GM21825 (cell line): ENCODE measurements at regions not wholly inside any gene's neighbourhood (a gene's known extent, or its start where the extent isn't known, plus 50 kb on each side); places are given as distances from the start of the nearest gene placed in this dataset.
"Not testable (repeated sequence)": the region's sequence is repeated elsewhere in the genome, so short reads cannot be mapped to it uniquely, and the experiment has no call there.

Experiments used
- ATAC-seq: cut with Tn5 transposase; IDR thresholded peaks from one replicate; pipeline ENCODE4 v1.9.1; 2021; ENCODE audit warnings: mild to moderate bottlenecking, moderate library complexity; ENCODE audit not compliant: unreplicated experiment

- ATAC-seq: no peak
These were observed 853.7 kb downstream of the PLOD2 start for GRCh38 chr3:145307272-145307671.

GRCh38 chr3:145313751-145314150 is 847.2 kb downstream of the PLOD2 start:
- ATAC-seq: no peak

- ATAC-seq: not testable (repeated sequence)
These were observed 844.7 kb downstream of the PLOD2 start for GRCh38 chr3:145316253-145316652.

DNA sequence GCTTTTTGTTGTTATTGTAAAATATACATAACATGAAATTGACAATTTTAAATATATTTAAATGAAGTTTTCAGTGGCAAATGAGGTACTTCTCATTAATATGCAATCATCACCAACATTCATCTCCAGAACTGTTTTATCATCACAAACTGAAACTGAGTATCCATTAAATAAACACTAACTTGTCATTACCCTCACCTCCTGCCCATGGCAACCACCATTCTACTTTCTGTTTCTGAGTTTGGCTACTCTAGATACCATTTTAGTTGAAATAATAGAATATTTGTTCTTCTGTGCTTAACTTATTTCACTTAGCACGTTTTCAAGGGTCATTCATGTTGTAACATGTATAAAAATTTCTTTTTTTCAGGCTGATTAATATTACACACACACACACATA is 834.3 kb downstream of the PLOD2 start:
- no peak for ATAC-seq

- ATAC-seq: not testable (repeated sequence)
These were observed 827.6 kb downstream of the PLOD2 start for GRCh38 chr3:145333427-145333826.

DNA sequence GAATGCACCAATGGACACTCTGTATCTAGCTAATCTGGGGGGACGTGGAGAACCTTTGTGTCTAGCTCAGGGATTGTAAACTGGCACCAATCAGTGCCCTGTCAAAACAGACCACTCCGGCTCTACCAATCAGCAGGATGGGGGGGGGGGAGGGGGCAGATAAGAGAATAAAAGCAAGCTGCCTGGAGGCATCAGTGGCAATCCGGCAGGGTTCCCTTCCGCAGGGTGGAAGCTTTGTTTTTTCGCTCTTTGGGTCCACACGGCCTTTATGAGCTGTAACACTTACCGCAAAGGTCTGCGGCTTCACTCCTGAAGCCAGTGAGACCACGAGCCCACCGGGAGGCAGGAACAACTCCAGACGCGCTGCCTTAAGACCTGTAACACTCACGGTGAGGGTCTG is 827.1 kb downstream of the PLOD2 start:
- ATAC-seq: no peak

- ATAC-seq: no peak
These were observed 805.8 kb downstream of the PLOD2 start for GRCh38 chr3:145355206-145355605.

DNA sequence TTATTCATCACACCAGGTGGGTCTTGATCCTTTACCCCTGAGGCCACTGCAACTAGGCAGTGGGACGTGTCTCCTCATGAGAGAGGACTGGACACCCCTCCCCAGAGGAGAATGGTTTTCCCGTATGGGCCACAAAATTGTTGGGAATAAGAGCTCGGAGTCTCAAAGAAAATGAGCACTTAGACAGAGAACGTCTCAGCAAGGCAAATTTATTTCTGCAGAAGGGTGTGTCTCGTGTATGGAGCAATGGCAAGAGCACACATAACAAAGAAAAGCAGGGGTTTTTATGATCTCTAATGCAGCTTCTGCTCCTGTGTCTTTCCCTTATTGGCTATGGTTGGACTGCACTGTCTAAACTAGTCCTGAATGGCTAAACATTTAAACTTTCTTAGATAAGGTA is 803.5 kb downstream of the PLOD2 start:
- ATAC-seq: no peak

- no peak for ATAC-seq
These were observed 801.9 kb downstream of the PLOD2 start for GRCh38 chr3:145359040-145359439.

DNA sequence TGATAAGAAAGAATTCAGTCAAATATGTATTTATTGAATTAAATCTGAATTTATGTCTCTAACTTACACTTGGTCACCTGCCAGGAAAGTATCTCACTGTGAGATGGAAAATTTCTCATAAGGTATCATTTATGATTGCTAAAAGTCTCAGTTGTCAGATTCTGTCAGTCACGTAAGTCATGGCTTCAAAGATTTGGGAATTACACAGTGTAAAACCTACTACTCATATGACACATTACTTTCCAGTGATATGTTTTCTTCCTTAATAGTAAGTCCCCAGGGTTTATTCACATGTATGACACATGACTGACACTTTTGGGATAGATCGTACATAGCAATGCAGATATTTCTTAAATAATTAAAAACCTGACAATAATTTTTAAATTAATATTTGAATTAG is 792.2 kb downstream of the PLOD2 start:
- ATAC-seq: no peak

- no peak for ATAC-seq
These were observed 790.1 kb downstream of the PLOD2 start for GRCh38 chr3:145370870-145371269.

DNA sequence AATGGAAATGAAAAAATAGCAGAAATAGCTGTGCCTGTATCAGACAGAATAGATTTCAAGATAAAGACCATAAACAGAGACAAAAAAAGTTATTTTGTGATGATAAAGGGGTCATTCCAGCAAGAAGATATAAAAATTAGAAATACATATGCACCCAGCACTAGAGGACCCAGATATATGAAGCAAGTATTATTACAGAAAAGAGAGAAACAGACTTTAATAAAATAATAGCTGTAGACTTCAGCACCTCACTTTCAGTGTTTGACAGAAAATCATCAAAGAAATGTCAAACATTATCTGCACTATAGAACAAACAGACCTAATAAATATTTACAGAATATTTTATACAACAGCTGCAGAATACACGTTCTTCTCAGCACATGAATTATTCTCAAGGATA is 783.7 kb downstream of the PLOD2 start:
- no peak for ATAC-seq

DNA sequence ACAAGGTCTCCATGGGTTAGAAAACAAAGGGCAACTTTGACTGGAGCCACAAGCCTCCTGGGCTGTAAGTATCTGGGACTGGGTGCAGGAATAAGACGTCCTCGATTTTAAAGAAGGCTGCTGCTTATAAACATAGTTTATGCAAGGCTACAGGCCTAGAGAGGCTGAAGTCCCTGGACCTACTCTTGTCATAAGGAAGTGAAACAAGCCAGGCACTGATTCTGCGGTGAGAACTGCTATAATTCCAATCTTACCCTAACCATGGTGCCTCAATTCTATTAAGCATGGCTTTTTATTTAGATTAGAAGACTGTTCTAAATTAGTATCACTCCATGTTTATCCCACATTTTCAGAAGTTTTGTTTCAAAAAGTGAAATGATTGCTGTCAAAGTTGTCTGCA is 777.6 kb downstream of the PLOD2 start:
- no peak for ATAC-seq

GRCh38 chr3:145384307-145384706 is 776.7 kb downstream of the PLOD2 start:
- ATAC-seq: no peak

DNA sequence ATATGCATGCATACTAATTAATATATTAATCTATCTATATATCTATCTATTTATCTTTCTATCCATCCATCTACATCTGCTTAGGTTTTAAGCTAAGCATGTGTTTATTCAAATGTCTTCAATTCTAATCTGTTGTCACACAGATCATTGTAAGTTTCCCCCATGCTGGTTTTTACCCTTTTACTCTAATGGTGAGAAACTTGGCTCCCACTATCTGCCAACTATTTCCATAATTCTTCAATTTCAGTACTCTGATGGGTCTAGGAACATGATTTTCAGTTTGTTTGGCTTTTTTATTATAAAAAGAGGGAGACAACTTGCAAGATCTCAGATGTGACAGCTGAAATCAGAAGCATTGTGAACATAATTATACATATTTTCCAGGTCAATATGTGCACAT is 773.8 kb downstream of the PLOD2 start:
- no peak for ATAC-seq

- no peak for ATAC-seq
These were observed 765.6 kb downstream of the PLOD2 start for GRCh38 chr3:145395421-145395820.

- ATAC-seq: no peak
These were observed 749.4 kb downstream of the PLOD2 start for GRCh38 chr3:145411605-145412004.

DNA sequence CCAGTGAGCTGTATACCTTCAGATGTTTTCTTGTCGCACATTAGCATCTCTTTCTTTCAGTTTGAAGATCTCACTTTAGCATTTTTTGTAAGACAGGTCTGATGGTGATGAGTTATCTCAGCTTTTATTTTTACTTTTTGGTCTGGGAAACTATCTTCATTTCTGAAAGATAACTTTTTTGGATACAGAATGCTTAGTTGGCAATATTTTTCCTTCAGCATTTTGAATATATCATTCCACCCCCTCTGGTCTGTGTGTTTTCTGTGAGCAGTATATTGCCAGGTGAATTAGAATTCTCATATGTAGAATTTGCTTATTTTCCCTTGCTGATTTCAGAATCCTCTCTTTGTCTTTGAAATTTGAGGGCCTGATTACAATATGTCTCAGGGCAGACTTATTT is 743.3 kb downstream of the PLOD2 start:
- no peak for ATAC-seq

GRCh38 chr3:145422556-145422955 is 738.4 kb downstream of the PLOD2 start:
- no peak for ATAC-seq

- no peak for ATAC-seq
These were observed 733.6 kb downstream of the PLOD2 start for GRCh38 chr3:145427355-145427754.

DNA sequence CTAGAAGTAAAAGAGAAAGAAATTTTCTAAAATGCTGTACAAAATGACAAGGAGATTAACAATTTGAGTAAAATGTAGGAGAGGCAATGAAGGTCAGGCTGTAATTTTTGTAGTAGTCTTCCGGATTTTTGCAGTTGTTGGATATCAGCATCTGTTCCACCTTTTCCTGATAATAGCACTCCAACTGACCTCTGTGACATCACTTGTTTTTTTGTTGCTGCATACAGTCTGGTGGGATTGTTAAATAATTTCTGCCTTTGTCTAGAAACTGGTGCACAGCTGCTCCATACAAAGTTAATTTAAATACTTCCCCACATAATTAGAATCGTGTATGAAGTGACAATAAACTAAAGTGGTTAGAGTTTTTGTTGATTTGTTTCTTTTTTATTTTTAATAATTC is 731.4 kb downstream of the PLOD2 start:
- ATAC-seq: no peak

DNA sequence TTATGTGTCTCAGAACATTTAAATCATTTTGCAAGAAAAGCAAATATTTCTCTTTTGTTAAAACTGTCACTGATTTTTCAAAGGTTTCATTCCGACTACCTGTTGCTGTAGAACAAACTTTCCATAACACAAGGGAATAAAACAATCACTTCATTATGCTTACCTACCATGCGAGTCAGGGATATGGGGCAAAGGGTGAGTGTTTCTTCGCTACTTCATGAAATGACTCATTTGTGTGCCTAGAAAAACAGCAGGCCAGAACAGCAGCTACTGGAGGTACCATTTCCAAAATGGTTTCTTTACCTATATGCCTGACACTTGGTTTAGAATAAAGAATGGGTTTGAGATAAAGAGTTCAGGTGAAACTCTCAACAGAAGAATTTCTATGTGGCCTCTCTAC is 712.5 kb downstream of the PLOD2 start:
- ATAC-seq: no peak

DNA sequence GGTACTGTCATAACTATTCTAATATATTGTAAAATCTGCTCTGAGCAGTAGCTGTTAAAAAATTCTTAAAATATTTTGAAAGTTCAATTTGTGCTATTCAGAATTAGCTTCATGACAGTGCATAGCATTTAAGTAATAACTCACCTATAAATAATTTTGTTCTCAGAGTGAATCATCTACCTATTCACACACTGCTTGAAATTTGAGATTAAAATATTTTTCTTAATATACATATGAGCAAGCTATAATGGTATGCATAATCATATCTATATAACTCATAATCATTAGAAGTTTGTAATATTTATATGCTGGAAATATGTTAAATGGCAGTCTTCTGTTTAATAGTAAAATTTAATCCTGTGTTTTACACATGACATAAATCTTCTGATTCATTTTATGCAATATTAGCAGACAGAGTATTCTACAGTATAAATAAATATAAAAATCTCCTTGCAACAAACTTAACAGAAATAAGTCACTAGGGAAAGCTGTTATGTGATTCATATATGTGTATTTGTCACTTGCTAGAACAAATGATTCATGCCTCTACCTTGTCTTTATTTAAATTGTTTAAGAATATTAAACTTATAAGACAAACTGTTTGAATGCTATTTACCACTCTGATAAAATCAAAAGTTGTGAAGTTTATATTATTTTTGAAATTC is 710.8 kb downstream of the PLOD2 start:
- no peak for ATAC-seq
